Gastrocnemius medialis (tissue), 4 donors: ENCODE measurements at regions not wholly inside any gene's neighbourhood (a gene's known extent, or its start where the extent isn't known, plus 50 kb on each side); places are given as distances from the start of the nearest gene placed in this dataset.

Experiments used
- CTCF ChIP-seq, 5 experiments: fragments of 450-650 bp in 3 of 5; fragments of 200-600 bp in 2 of 5; sonication (generic) in 2 of 5; IDR thresholded peaks in 4 of 5; conservative IDR thresholded peaks in 1 of 5; 1 replicate in 4 of 5; 2 replicates in 1 of 5; pipeline ENCODE4 v1.5.1; 2016 to 2019; ENCODE audit warnings: antibody characterized with exemption in 5 of 5, mild to moderate bottlenecking in 3 of 5, moderate library complexity in 3 of 5
- POLR2A ChIP-seq, 2 donors: fragments of 450-650 bp; IDR thresholded peaks; one replicate each; pipeline ENCODE4 v1.6.1; 2017; ENCODE audit warnings: antibody characterized with exemption in 2 of 2, mild to moderate bottlenecking in 2 of 2, moderate library complexity in 2 of 2

DNA sequence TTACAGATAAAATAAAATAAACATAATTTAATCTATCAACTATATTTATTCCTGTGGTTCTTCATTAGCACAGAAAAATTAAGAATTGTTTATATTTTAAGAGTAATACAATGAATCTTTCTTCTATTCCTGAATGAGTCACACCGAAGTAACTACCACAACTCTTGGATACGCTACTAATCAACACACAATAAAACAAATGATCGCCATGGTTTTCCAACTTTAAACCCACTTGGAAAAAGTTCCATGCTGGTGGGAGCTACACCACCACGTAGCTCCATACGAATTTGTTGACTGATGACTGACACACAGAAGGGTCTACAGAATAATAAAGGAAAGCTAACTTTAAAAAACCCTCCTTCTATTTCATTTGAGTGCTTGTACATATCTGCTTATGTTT lies 135.8 kb upstream of the NEDD9 start:
- TF ChIP-seq CTCF (IDR thresholded peaks at IDR 0.05 in 4 of 5, conservative IDR thresholded peaks at IDR 0.05 in 1 of 5) = no peak
- TF ChIP-seq POLR2A (IDR thresholded peaks at IDR 0.05) = no peak
